ENCODE measurements at regions not wholly inside any gene's neighbourhood (a gene's known extent, or its start where the extent isn't known, plus 50 kb on each side); places are given as distances from the start of the nearest gene placed in this dataset.

DNA sequence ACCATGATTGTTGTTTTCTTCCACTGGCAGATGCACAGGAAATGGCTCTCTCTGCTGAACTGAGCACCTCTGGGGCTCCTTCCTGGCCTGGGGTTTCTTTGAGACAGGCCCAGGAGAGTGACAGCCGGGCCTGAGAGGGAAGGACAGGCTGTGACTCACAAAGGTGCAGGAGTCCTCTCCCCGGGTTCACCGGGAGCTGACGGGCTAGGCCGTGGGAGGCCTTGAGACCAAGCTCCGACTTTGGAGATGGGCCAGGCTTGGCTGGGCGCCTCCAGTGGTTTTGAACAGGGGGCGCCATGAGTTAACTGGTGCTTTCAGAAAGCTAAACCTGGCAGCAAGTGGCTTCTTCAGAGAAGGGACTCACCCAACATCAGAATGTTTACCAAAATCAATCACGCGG is 143.4 kb downstream of the URI1 start:
- H3K4me1 ChIP-seq (replicated peaks in 1 of 2) = peaks cover 0 to 19% of the 10 kb centered on the region in 2 donors
- peak; percentile 70 to 85 (median 78) for DNase-seq
- WGBS, 4 donors = 25 to 49% (median 28%) methylated on average over 5 to 10 of the region's 10 CpGs
- H3K4me3 ChIP-seq = no peak overlapping the region
- peak overlapping the region in 3 of 5 donors; percentile 49 to 78 (median 51) for H3K27ac ChIP-seq
- TF ChIP-seq POLR2A (IDR thresholded peaks at IDR 0.05) = no peak
- TF ChIP-seq, protein P1, sequence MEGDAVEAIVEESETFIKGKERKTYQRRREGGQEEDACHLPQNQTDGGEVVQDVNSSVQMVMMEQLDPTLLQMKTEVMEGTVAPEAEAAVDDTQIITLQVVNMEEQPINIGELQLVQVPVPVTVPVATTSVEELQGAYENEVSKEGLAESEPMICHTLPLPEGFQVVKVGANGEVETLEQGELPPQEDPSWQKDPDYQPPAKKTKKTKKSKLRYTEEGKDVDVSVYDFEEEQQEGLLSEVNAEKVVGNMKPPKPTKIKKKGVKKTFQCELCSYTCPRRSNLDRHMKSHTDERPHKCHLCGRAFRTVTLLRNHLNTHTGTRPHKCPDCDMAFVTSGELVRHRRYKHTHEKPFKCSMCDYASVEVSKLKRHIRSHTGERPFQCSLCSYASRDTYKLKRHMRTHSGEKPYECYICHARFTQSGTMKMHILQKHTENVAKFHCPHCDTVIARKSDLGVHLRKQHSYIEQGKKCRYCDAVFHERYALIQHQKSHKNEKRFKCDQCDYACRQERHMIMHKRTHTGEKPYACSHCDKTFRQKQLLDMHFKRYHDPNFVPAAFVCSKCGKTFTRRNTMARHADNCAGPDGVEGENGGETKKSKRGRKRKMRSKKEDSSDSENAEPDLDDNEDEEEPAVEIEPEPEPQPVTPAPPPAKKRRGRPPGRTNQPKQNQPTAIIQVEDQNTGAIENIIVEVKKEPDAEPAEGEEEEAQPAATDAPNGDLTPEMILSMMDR (IDR thresholded peaks at IDR 0.05) = peak in 1 of 6 experiments; percentile 15
- no peaks in the 10 kb centered on the region for H3K27me3 ChIP-seq
- no peaks in the 10 kb centered on the region for H3K9me3 ChIP-seq (replicated peaks in 1 of 3)
- intact Hi-C loops (cut with DNase I) = no loop called here
- H3K36me3 ChIP-seq (replicated peaks in 1 of 2) = no peaks in the 10 kb centered on the region

GRCh38 chr19:30086220-30086619 is 144.2 kb downstream of the URI1 start:
- DNase-seq = no peak
- intact Hi-C loops (cut with DNase I) = no loop called here
- TF ChIP-seq POLR2A (IDR thresholded peaks at IDR 0.05) = no peak
- TF ChIP-seq, protein P1 (IDR thresholded peaks at IDR 0.05) = no peak

GRCh38 chr19:30086916-30087315 is 144.9 kb downstream of the URI1 start:
- Histone ChIP-seq H3K36me3 (replicated peaks in 1 of 2) (no peaks in the 10 kb centered on the region), H3K27ac (no peak overlapping the region), H3K27me3 (no peaks in the 10 kb centered on the region), H3K4me3 (no peak overlapping the region), H3K4me1 (replicated peaks in 1 of 2) (peaks cover 0 to 19% of the 10 kb centered on the region in 2 donors), H3K9me3 (replicated peaks in 1 of 3) (no peaks in the 10 kb centered on the region)
- no peak for DNase-seq
- intact Hi-C loops (cut with DNase I) = no loop called here
- WGBS, 4 donors = 92 to 97% (median 94%) methylated on average over 10 of the region's 10 CpGs
- TF ChIP-seq POLR2A (IDR thresholded peaks at IDR 0.05) = no peak
- TF ChIP-seq, protein P1 (IDR thresholded peaks at IDR 0.05) = no peak

More at GRCh38 chr19:30086220-30086619, 144.2 kb downstream of the URI1 start:
- Histone ChIP-seq H3K9me3 (replicated peaks in 1 of 3) (no peaks in the 10 kb centered on the region), H3K27me3 (no peaks in the 10 kb centered on the region), H3K4me1 (replicated peaks in 1 of 2) (peaks cover 0 to 19% of the 10 kb centered on the region in 2 donors), H3K4me3 (no peak overlapping the region), H3K27ac (no peak overlapping the region), H3K36me3 (replicated peaks in 1 of 2) (no peaks in the 10 kb centered on the region)
- WGBS, 4 donors = 75 to 84% (median 81%) methylated on average over 5 of the region's 5 CpGs

- 91 to 95% (median 91%) methylated on average over 11 of the region's 11 CpGs for WGBS, 4 donors
- intact Hi-C loops (cut with DNase I) = no loop called here
- no peak overlapping the region for H3K27ac ChIP-seq
- H3K36me3 ChIP-seq (replicated peaks in 1 of 2) = no peaks in the 10 kb centered on the region
- no peak overlapping the region for H3K4me3 ChIP-seq
- H3K27me3 ChIP-seq = no peaks in the 10 kb centered on the region
- TF ChIP-seq, protein P1 (IDR thresholded peaks at IDR 0.05) = no peak
- no peak for TF ChIP-seq POLR2A (IDR thresholded peaks at IDR 0.05)
- no peak for DNase-seq
- peaks cover 0 to 19% of the 10 kb centered on the region in 2 donors for H3K4me1 ChIP-seq (replicated peaks in 1 of 2)
- H3K9me3 ChIP-seq (replicated peaks in 1 of 3) = no peaks in the 10 kb centered on the region
These were observed 145.5 kb downstream of the URI1 start for GRCh38 chr19:30087381-30088138.
